GM12891 (cell line): ENCODE measurements at regions not wholly inside any gene's neighbourhood (a gene's known extent, or its start where the extent isn't known, plus 50 kb on each side); places are given as distances from the start of the nearest gene placed in this dataset.

Experiments
- POLR2A ChIP-seq: IDR thresholded peaks from 2 replicates; pipeline ENCODE4 v1.6.1; 2011; ENCODE audit warnings: low read depth, low read length, control low read depth
- POLR2AphosphoS5 ChIP-seq: IDR thresholded peaks from 2 replicates; pipeline ENCODE4 v1.6.1; 2011; ENCODE audit warnings: low read depth, low read length, control low read depth
- TAF1 ChIP-seq: IDR thresholded peaks from 2 replicates; pipeline ENCODE4 v1.6.1; 2011; ENCODE audit warnings: low read depth, low read length, control low read depth

DNA sequence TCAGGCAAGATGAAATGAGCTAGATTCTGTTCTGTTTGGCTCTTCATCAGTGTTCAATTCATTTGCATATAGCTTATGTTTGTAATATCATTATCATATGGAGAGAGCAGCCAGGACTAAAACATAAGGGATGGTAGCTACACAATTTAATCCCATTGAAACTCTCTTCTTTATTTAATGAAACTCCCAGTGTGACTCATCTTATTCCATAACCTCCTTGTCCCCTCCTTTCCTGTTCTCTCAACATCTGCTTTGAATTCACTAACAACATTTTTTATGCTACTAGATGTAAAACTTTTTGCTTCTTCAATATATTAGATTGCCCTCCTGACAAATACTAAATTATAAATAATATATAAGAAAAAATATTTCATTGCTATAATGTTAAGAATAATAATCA, 1823.4 kb downstream of the MAT2B start:
- TF ChIP-seq TAF1 (no peak), POLR2A (no peak), POLR2AphosphoS5 (no peak)
